Limb (tissue), 2 donors: ENCODE measurements at regions not wholly inside any gene's neighbourhood (a gene's known extent, or its start where the extent isn't known, plus 50 kb on each side); places are given as distances from the start of the nearest gene placed in this dataset.

Experiments
- DNase-seq, 2 donors: peaks; one replicate each; pipeline ENCODE4 v3.0.0-alpha.2; 2016; ENCODE audit errors: extremely low spot score in 2 of 2

DNA sequence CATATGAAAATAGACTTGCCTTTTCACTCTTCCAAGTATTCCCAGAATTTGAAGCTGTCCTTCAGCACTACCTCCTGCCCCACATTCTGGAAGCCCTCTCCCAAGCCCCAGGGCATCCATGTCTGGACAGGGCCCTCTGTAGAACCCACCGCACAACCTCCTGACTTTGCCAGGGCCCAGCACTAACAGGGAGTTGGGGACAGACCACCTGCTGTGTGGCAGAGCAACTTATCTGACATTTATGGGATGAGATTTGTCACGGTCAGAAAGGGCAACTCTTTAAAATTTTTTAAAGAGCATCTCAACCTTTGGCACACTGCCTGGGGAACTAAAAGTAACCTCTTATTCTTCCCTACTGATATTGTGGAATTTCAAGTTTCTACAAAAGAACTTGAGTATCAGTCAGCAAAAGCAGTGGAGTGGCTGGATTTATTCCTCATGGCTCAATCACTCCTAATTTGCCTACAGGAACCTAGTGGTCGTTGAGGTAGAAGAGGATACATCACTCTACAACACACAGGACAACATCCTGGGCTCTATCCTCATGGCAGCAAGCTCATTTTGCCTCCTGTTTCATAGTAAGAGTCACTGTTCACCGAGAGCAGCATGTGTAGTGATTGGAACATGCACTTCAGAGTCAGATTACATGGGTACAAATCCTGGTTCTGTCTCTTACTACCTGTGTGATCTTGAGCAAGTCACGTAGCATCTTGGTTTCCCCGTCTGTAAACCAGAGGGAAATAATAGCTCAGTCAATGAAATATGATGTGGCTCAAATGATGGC lies 285.3 kb downstream of the ENC1 start:
- no peak for DNase-seq

DNA sequence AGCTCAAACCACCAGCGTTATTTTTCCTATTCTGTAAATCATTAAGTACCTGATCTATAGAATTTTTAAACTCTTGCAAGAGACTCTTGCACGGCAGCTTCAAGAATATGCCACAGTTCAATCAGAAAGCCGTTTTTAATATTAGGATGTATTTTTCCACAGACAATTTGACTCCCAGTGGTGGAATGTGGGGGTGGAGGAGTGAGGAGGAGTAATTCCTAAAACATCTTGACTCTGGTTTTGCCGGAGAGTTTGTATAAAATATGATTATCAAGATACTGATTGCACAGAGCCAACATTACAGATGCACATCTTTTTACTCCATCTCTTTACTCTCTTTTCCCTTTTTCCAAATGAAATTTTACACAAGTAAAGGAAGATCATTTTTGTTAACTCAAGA lies 288.3 kb downstream of the ENC1 start:
- no peak for DNase-seq

DNA sequence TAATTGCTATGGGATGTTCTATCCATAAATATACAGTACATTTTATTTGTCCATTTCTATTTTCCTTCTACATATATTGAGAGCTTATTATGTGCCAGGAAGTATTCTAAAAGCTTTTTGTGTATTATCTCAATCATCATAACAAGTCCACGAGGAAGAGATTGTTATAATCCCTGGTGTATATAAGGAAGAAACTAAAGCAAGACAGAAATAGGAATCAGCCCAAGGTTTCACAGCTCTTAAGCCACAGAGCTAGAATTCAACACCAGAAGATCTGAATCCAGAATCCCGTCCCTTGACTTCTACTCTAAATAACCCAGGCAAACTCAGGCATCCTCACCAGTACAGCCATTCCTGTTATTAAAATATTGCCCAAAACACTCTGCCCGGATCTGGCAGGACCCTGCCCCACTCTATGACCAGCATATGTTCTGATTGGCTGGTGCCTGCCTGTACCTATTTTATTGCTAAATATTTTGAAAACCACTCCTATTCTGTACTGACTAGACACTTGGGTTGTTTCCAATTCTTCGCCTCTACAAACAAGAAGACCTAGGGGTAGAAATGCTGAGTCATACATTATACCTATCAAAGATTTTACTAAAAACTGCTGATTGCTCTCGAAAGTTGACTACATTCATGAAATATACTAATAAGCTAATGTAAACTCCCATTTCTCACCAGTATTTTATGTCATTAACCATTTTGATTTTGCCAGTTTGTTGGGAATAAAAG lies 297.4 kb downstream of the ENC1 start:
- DNase-seq, result no peak

DNA sequence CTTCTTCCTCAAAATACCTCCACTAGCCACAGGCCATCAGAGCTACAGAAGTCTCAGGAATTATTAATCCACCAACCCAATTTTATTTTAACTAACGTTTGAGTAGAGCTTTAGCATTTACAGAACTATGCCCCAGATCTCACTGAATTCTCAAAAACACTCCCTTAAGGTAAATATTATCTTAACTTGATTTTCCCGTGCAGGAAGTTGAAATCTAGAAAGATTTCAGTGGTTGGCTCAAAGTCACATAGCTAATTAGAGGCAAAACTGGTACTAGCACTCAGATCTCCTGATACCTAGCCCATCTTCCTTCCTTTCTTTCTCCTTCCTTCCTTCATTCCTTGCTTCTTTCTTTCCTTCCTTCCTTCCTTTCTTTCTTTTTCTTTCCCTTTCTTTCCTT lies 298.3 kb downstream of the ENC1 start:
- no peak for DNase-seq

- DNase-seq, result no peak
These were observed 299.3 kb downstream of the ENC1 start for GRCh38 chr5:74341221-74341620.

- DNase-seq, result no peak
These were observed 300.1 kb downstream of the ENC1 start for GRCh38 chr5:74340476-74340875.

GRCh38 chr5:74337984-74338310 lies 302.6 kb downstream of the ENC1 start:
- peak in 1 of 2 donors; percentile 31 for DNase-seq

DNA sequence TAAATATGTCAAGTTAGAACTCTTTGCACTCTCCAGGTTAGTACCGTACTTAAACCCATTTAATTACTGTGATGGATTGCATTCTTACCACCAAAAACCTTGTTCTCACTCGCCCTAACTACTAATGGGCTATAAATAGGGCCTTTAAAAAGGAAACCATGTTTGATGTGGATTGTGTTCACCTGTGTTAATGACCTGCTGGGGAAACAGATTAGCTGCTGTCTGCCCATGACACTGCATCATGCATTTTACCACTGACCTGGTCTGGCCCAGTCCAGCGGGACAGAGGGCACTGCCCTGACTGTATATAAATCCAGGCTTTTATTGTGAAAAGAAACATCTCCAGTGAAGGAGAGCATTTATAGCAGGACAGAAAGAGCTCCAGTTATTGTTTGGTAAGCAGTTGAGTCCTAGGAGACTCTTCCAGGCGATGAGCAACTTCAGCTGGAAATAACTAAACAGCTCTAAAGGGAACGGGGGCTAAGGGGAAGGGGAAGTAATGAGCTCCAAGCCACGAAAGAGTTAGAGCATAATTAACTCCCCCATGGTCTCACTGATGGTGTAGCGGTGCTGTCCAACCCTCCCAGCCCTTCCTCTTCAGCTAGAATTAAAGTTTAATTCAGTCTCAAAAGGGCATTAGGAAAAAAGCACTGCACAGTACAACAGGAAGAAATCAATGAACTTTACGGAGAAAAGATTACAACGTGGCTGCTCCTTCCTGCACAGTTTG lies 303.1 kb downstream of the ENC1 start:
- peak in 1 of 2 donors; percentile 12 for DNase-seq

DNA sequence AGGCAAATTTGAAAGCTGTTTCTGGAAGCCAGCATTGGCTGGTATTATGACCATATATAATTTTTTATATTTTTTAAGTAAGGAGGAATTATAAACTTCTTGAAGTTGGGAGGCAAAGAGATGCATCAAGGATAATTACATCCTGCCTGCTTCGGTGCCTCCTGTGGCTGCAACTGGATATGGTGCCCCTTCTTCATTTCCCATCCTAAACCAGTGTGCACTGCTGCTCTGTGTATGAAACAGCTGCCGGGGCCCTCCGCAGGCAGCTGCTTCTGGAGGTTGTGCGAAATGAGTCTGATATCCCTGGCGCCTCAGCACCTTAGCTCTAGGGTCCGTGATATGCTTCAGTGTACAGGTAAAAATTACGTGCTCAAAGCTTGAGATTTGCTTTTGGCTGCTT lies 304.2 kb downstream of the ENC1 start:
- peak in 1 of 2 donors; percentile 20 for DNase-seq

DNA sequence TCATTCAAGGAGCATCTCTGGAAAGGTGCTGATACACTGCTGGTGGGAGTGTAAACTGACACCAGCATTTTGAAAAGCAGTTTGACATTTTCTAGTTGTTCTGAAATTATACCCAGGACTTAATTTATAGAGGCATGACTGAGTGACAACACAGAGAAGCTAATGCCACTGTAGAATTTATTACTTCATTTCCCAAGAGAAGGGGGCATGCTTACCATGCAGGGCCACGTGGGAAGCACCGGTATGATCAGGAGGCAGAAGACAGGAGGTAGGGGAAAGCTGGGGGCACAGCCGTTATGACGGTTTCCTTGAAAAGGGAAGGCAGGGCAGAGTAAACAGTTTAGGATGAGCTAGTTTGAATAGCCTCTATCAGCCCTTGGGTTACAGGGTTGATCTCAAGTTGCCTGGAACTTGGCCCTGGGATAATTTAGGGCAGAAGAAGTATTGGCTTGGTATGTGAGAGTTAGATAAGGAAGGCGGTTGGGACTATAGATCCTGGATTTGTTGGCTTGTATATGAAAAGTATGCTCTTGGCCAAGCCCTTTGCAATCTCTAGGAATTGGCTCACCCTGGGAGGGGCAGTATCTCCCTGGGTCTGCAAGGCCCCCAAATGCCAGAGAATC lies 305.7 kb downstream of the ENC1 start:
- no peak for DNase-seq

DNA sequence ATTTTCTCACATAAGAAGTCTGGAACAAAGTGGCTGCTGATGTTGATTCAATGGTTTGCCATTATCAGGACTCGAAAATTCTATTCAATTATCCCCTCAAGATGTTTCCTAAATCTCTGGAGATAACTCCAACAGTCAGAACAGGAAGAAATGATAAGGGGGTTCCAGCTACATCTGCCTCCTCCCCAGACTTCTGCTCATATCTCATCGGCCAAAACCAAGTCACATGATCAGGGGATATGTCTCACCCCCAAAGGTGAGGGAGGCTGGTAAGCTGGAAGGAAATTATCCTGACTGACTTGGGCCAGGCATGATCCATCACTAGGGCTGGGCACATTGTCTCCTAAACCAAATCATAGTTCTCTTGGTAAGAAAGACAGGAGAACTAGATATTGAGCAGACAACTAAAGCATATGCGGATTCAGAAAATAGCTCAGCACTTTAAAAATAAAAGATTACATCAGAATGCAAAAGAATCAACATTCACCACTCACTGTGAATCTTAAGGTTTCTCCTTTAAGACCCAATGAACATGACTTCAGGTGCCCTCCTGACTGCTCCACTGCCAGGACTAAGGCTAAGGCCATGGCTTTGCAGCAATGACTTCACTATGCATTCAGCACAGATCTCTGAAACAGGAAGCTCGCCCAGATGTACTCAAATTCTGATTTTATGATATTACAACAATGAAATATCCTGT lies 306.3 kb downstream of the ENC1 start:
- no peak for DNase-seq

DNA sequence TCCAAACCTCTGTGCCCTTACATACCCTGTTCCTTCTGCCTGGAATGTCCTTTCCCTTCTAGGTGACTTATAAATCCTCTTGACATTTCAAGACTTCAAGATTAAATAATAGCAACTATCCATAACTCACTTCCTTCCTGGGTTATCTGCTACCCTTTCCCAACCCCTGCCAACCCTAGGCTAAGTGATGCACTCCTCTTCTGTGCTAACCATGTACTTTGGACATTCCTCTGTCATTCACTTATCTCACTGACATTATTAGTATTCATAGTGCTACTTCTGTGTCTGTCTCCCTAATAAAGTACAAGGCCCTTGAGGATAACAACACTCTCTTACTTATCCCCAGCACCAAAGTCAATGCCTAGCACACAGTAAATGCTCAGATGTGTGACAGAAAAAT lies 307.1 kb downstream of the ENC1 start:
- no peak for DNase-seq

DNA sequence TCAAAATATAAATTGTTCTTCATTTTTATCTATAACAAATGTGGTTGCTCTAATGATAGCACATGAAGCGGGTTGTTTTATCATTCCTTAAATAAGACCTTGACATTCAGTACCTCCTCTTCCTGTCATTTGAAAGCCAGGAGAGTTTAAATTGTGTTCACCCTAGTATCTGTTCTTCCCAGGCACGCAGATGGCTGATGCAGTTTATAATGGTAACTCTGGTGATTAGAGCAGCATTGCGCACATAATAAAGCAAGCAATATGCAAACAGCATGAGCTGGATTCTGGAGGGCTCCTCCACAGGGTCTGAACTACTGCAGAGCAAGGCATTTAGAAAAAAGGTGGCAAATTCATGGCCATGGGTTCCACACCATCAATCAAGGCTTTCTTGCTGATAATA lies 307.8 kb downstream of the ENC1 start:
- no peak for DNase-seq

DNA sequence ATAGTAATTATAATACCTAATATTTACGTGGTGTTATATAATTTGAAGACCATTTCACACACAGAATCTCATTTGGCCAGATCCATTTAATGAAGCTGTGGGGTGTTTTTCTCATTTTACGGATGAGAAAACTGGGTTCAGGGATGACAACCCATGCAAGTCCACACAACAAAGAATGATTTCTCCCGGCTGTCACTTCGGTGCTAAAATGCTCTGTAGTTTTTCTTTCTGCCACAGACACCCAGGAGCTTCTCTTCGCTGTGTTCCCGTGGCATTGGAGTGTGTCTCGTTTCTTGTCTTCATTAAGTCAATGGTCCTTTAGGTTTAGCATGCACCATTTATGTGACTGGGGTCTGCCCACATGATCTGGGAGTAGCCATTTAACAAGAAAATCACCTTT lies 308.5 kb downstream of the ENC1 start:
- DNase-seq, result no peak

GRCh38 chr5:74328221-74328630 lies 312.3 kb downstream of the ENC1 start:
- DNase-seq, result no peak

- DNase-seq, result no peak
These were observed 313.2 kb downstream of the ENC1 start for GRCh38 chr5:74327339-74327685.

DNA sequence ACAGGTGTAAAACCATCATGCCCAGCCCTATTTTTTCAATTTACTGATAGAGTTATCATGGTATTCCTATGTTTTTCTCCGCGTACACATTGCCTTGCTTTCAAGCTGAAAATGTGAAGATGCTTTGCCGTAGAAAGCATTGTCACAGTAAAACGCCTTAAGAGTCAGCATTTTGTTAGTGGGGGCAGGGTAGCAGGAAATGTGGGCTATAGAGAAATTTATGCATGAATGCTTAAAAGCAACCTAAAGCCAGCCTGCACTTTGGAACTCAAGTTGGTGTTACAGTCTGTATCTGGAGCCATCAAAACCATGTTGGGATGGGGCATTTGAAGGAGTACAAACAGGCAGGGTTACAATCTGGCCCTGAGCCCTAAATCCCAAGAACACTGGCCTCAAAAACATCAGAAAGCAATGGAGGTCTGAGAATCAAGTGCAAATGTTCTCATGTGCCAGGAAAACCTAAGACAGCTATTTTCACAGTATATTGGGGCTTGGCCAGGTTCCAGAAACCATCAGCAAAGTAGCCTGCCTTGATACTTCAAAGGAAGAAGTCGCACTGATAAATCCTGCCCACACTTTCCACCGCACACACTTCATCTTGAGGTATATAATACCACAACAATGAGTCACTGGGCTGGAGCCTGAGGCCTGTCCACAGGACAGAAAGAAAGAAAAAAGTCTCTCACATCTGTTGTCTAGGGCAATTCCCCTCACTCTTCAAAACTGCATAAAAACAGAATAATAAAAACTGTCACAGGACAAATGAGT lies 313.8 kb downstream of the ENC1 start:
- DNase-seq, result peak in 1 of 2 donors; percentile 48

DNA sequence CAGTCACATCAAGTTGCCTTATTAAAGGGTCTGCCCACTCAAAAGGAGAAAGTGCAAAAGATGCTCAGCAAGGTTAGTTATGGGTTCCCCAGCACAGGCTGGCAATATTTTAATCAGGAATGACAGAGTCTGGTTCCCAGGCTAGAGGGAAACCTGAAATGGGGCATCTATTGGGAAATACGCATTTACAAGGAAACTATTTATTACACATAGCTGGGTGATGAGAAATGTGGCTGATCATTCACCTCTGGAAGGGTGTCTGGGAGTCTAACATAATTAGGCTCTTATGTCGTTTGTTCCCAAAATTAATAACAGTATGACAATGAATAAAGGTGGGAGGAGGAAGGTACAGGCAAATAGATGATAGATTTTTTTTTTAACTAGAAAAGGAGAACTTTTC lies 314.7 kb downstream of the ENC1 start:
- DNase-seq, result no peak

DNA sequence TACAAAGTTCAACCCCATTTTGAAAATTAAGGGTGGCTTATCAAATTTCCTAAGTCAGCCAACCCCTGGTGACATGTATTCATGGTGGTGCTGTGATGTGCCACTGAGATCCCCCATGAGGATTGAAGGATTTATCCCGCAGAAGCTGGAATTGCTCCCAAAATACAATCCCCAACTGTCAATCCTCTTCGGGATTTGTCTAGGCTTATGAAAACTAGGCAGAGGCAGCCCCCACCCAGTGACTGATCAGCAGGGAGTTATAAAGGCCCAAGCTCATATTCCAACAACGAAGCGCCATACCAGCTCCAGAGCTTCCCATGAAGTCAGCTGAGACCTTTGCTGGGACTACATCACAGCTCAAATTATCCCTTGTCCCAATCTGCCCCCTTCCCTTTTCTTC lies 316.0 kb downstream of the ENC1 start:
- no peak for DNase-seq

GRCh38 chr5:74322944-74323343 lies 317.6 kb downstream of the ENC1 start:
- no peak for DNase-seq

DNA sequence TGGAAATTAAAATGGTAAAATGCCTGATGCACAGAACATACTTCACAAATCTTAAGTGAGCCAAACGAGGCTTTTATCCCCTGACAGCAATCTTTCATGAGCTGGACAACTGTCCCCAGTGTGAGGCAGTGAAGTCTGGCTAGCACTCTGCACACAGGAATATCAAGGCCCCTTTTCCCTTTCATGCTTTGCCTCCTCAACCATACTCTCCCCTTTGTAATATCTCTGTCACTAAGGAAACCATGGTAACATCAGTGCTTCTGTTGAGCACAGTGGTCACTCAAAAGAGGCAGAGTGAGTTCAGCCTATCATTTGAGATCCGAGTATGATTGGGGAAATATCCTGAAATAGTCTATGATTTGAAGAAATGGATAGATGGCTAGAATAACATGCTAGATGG lies 318.3 kb downstream of the ENC1 start:
- no peak for DNase-seq
